ENCODE measurements at regions not wholly inside any gene's neighbourhood (a gene's known extent, or its start where the extent isn't known, plus 50 kb on each side); places are given as distances from the start of the nearest gene placed in this dataset.
"Not testable (repeated sequence)": the region's sequence is repeated elsewhere in the genome, so short reads cannot be mapped to it uniquely, and the experiment has no call there.

DNA sequence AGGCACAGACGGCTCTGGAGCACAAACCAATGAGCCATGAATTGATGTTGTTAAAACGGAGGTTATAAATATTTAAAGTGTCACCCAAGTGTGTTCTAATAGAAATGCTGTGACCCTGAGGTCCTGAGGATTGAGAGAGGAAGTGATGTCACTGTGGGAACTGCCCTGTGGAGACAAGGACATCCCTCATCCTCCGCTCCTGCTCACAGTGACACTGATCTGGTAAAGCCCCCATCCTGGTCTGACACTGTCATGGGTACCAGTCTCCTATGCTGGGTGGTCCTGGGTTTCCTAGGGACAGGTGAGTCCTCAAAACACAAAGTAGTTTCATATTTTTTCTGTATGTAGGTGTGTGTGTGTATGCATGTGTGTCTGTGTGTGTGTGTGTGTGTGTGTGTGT is 237.9 kb upstream of the PRSS1 start:
- H3K4me3 ChIP-seq (replicated peaks; ENCODE audit: insufficient read depth, low read length), result no peak overlapping the region
- no peak overlapping the region for H3K27ac ChIP-seq (replicated peaks)
- TF ChIP-seq, protein P1, sequence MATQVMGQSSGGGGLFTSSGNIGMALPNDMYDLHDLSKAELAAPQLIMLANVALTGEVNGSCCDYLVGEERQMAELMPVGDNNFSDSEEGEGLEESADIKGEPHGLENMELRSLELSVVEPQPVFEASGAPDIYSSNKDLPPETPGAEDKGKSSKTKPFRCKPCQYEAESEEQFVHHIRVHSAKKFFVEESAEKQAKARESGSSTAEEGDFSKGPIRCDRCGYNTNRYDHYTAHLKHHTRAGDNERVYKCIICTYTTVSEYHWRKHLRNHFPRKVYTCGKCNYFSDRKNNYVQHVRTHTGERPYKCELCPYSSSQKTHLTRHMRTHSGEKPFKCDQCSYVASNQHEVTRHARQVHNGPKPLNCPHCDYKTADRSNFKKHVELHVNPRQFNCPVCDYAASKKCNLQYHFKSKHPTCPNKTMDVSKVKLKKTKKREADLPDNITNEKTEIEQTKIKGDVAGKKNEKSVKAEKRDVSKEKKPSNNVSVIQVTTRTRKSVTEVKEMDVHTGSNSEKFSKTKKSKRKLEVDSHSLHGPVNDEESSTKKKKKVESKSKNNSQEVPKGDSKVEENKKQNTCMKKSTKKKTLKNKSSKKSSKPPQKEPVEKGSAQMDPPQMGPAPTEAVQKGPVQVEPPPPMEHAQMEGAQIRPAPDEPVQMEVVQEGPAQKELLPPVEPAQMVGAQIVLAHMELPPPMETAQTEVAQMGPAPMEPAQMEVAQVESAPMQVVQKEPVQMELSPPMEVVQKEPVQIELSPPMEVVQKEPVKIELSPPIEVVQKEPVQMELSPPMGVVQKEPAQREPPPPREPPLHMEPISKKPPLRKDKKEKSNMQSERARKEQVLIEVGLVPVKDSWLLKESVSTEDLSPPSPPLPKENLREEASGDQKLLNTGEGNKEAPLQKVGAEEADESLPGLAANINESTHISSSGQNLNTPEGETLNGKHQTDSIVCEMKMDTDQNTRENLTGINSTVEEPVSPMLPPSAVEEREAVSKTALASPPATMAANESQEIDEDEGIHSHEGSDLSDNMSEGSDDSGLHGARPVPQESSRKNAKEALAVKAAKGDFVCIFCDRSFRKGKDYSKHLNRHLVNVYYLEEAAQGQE (IDR thresholded peaks at IDR 0.05; ENCODE audit: insufficient replicate concordance, low read depth), result no peak
- no peak for TF ChIP-seq GABPA (IDR thresholded peaks at IDR 0.05; ENCODE audit: low read depth)
- TF ChIP-seq POLR2AphosphoS5 (IDR thresholded peaks at IDR 0.05; ENCODE audit: low read depth), result no peak
- no peak for TF ChIP-seq SPI1 (IDR thresholded peaks at IDR 0.05; ENCODE audit: borderline replicate concordance, low read depth)
- TF ChIP-seq, protein P2, sequence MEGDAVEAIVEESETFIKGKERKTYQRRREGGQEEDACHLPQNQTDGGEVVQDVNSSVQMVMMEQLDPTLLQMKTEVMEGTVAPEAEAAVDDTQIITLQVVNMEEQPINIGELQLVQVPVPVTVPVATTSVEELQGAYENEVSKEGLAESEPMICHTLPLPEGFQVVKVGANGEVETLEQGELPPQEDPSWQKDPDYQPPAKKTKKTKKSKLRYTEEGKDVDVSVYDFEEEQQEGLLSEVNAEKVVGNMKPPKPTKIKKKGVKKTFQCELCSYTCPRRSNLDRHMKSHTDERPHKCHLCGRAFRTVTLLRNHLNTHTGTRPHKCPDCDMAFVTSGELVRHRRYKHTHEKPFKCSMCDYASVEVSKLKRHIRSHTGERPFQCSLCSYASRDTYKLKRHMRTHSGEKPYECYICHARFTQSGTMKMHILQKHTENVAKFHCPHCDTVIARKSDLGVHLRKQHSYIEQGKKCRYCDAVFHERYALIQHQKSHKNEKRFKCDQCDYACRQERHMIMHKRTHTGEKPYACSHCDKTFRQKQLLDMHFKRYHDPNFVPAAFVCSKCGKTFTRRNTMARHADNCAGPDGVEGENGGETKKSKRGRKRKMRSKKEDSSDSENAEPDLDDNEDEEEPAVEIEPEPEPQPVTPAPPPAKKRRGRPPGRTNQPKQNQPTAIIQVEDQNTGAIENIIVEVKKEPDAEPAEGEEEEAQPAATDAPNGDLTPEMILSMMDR (IDR thresholded peaks at IDR 0.05; ENCODE audit: insufficient read depth, low read length), result no peak
- DNase-seq (ENCODE audit: low read depth in 1 of 2, low spot score in 1 of 2), result no peak
- H3K27me3 ChIP-seq (ENCODE audit: insufficient read depth, poor library complexity, severe bottlenecking), result no peaks in the 10 kb centered on the region

DNA sequence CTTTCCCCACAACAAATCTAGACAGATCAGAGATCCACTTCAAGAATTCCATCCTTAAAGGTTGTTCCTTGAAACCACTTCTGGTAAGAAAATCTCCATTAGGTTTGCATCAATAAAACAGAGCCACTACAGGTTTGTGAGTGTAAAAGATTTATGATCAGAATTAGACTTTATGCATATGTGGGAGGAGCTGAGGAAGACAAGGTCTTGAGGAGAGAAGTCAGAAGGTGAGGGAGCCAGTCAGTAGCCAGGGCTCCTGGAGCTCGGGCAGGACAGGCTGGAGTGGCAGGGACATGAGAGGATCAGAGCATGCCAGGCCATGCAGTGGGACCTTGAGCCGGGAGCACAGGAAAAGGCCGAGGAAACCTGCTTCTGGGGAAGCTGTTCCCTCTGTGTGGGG is 240.0 kb upstream of the PRSS1 start:
- H3K27me3 ChIP-seq (ENCODE audit: insufficient read depth, poor library complexity, severe bottlenecking); H3K27ac ChIP-seq (replicated peaks); H3K4me3 ChIP-seq (replicated peaks; ENCODE audit: insufficient read depth, low read length); DNase-seq (ENCODE audit: low read depth in 1 of 2, low spot score in 1 of 2): not testable (repeated sequence)

DNA sequence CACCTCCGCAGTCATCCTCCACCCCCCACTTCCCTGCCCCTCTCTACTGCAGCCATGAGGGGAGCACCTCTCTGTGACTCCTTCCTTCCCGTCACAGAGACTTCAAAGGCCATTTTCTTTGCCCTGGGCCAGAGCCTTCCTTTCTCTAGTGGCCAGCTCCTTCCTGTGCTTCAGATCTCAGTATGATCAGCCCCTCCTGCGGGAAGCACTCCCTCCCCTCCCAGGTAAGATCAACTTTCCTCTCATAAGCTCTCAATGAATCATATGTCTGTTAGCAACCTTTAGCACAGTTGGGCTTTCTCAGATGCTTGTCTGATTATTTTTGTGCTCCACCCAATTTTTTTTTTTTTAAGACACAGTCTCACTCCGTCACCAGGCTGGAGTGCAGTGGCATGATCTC is 241.0 kb upstream of the PRSS1 start:
- Histone ChIP-seq H3K4me3 (replicated peaks; ENCODE audit: insufficient read depth, low read length) (no peak overlapping the region), H3K27me3 (ENCODE audit: insufficient read depth, poor library complexity, severe bottlenecking) (no peaks in the 10 kb centered on the region), H3K27ac (replicated peaks) (no peak overlapping the region)
- TF ChIP-seq POLR2AphosphoS5 (IDR thresholded peaks at IDR 0.05; ENCODE audit: low read depth) (no peak), GABPA (IDR thresholded peaks at IDR 0.05; ENCODE audit: low read depth) (no peak), SPI1 (IDR thresholded peaks at IDR 0.05; ENCODE audit: borderline replicate concordance, low read depth) (no peak)
- TF ChIP-seq, protein P2 (IDR thresholded peaks at IDR 0.05; ENCODE audit: insufficient read depth, low read length), result no peak
- TF ChIP-seq, protein P1 (IDR thresholded peaks at IDR 0.05; ENCODE audit: insufficient replicate concordance, low read depth), result no peak
- DNase-seq (ENCODE audit: low read depth in 1 of 2, low spot score in 1 of 2), result no peak

DNA sequence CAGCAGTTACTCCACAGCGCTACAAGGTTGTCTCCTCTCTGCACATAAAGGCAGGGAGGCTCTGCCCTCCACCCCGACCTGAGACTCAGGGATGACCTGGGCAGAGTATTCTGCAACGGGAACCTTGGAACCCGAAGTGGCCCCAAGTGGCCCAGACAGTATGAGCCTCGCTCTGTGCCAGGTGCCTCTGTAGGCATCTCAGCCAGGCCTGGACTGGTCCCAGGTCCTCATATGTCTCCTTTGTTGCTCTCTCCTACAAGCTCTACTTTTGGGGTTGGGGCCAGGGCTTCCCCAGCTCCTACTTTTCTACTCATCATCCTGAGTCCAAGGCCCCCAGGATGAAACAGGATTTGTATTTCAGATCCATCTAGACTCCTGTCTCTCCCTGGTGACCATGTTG is 241.5 kb upstream of the PRSS1 start:
- no peak for DNase-seq (ENCODE audit: low read depth in 1 of 2, low spot score in 1 of 2)
- TF ChIP-seq SPI1 (IDR thresholded peaks at IDR 0.05; ENCODE audit: borderline replicate concordance, low read depth) (no peak), GABPA (IDR thresholded peaks at IDR 0.05; ENCODE audit: low read depth) (no peak), POLR2AphosphoS5 (IDR thresholded peaks at IDR 0.05; ENCODE audit: low read depth) (no peak)
- TF ChIP-seq, protein P2 (IDR thresholded peaks at IDR 0.05; ENCODE audit: insufficient read depth, low read length), result no peak
- TF ChIP-seq, protein P1 (IDR thresholded peaks at IDR 0.05; ENCODE audit: insufficient replicate concordance, low read depth), result no peak
- Histone ChIP-seq H3K27me3 (ENCODE audit: insufficient read depth, poor library complexity, severe bottlenecking) (no peaks in the 10 kb centered on the region), H3K4me3 (replicated peaks; ENCODE audit: insufficient read depth, low read length) (no peak overlapping the region), H3K27ac (replicated peaks) (no peak overlapping the region)

DNA sequence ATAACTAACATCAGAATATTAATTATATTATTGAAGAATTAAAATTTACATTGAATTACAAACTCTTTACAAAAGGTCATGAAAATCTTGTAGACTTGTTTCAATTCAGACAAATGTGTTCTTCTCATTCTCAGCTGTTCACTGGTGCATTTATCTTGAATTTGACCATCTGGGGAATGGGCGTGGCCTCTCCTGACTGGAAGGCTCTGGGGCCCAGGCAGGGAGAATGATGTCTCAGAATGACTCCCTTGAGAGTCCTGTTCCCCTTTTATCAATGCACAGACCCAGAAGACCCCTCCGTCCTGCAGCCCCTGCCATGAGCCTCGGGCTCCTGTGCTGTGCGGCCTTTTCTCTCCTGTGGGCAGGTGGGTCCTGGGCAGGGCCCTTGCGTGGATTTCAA is 242.2 kb upstream of the PRSS1 start:
- H3K4me3 ChIP-seq (replicated peaks; ENCODE audit: insufficient read depth, low read length); DNase-seq (ENCODE audit: low read depth in 1 of 2, low spot score in 1 of 2); H3K27me3 ChIP-seq (ENCODE audit: insufficient read depth, poor library complexity, severe bottlenecking); H3K27ac ChIP-seq (replicated peaks): not testable (repeated sequence)
